Endothelial cell of umbilical vein (primary cell): ENCODE measurements at regions not wholly inside any gene's neighbourhood (a gene's known extent, or its start where the extent isn't known, plus 50 kb on each side); places are given as distances from the start of the nearest gene placed in this dataset.

Source experiments
- BruUV-seq: library from RNA; stranded (reverse); fragments of 400-500 nt; replicated peaks from 2 replicates; lab custom pipeline; 2021; lab: Mats Ljungman, UMichigan
- CTCF ChIA-PET: fragments of 300-600, 350-600 bp; sonication (Branson Sonifier 250); formaldehyde crosslinking; loops from one replicate; lab custom pipeline; 2021; ENCODE audit warnings: antibody characterized with exemption, inconsistent platforms; lab: Charles Lee
- POLR2A ChIA-PET: fragments of 300-600, 350-600 bp; sonication (Branson Sonifier 250); formaldehyde crosslinking; loops from one replicate; lab custom pipeline; 2021; ENCODE audit warnings: antibody characterized with exemption, inconsistent platforms; lab: Charles Lee
- DNase-seq: peaks from one replicate; pipeline ENCODE4 v3.0.0-alpha.2; 2011; ENCODE audit warnings: low read depth, low spot score
- FAIRE-seq: peaks from 2 replicates; lab custom pipeline; 2011; peaks lifted over from hg19 to GRCh38; lab: Jason Lieb, UNC
- H2AFZ ChIP-seq: 2 replicates; pipeline ENCODE4 v1.6.0; 2012; ENCODE audit warnings: low read depth, low read length, control low read depth, inconsistent platforms
- H3K27ac ChIP-seq: 2 replicates; pipeline ENCODE4 v1.5.1; 2011; ENCODE audit warnings: low read depth, mild to moderate bottlenecking, control low read depth, low read length, moderate library complexity; ENCODE audit not compliant: insufficient read depth
- H3K27me3 ChIP-seq, 2 experiments: 2 replicates each; pipeline versions ENCODE4 v1.6.0 to v1.6.1; 2011; ENCODE audit warnings: low read length in 2 of 2, mixed read lengths in 1 of 2; ENCODE audit not compliant: control insufficient read depth in 2 of 2, insufficient read depth in 2 of 2
- H3K36me3 ChIP-seq, 2 experiments: 2 replicates in 1 of 2; 3 replicates in 1 of 2; pipeline ENCODE4 v1.5.1; 2011; ENCODE audit warnings: low read length in 2 of 2, mild to moderate bottlenecking in 1 of 2, moderate library complexity in 1 of 2; ENCODE audit not compliant: control insufficient read depth in 2 of 2, insufficient read depth in 2 of 2; ENCODE audit errors: extremely low read depth in 1 of 2
- H3K4me1 ChIP-seq: 3 replicates; pipeline ENCODE4 v1.5.1; 2011; ENCODE audit warnings: mild to moderate bottlenecking, low read length; ENCODE audit not compliant: control insufficient read depth, insufficient read depth; ENCODE audit errors: extremely low read depth
- H3K4me2 ChIP-seq: 2 replicates; pipeline ENCODE4 v1.6.1; 2011; ENCODE audit warnings: low read length, control low read depth, mixed read lengths; ENCODE audit not compliant: insufficient read depth
- H3K4me3 ChIP-seq, 3 experiments: fragments of 200-600 bp in 1 of 3; sonication (generic), shearing (Covaris generic) in 1 of 3; replicated peaks in 1 of 3; 2 replicates each; pipeline ENCODE4 v1.5.1; 2011 to 2016; ENCODE audit warnings: control low read depth in 3 of 3, low read length in 3 of 3, mild to moderate bottlenecking in 2 of 3, inconsistent platforms in 1 of 3, low read depth in 1 of 3, moderate library complexity in 1 of 3; ENCODE audit not compliant: insufficient read depth in 1 of 3
- H3K79me2 ChIP-seq: 2 replicates; pipeline ENCODE4 v1.6.0; 2012; ENCODE audit warnings: low read length, inconsistent platforms; ENCODE audit not compliant: control insufficient read depth, insufficient read depth
- H3K9ac ChIP-seq: replicated peaks from 2 replicates; pipeline ENCODE3; 2011; ENCODE audit warnings: low read length, control low read depth; ENCODE audit not compliant: insufficient read depth; ENCODE audit errors: extremely low read depth
- H3K9me1 ChIP-seq: replicated peaks from 3 replicates; pipeline ENCODE4 v1.6.0; 2011; ENCODE audit warnings: mild to moderate bottlenecking, low read length; ENCODE audit not compliant: control insufficient read depth, insufficient read depth; ENCODE audit errors: extremely low read depth
- H3K9me3 ChIP-seq: replicated peaks from 2 replicates; pipeline ENCODE4 v1.5.1; 2012; ENCODE audit warnings: low read length, inconsistent platforms; ENCODE audit not compliant: control insufficient read depth, insufficient read depth
- H4K20me1 ChIP-seq: replicated peaks from 2 replicates; pipeline ENCODE3; 2011; ENCODE audit warnings: mild to moderate bottlenecking, low read length; ENCODE audit not compliant: control insufficient read depth, insufficient read depth; ENCODE audit errors: extremely low read depth
- CTCF ChIP-seq, 2 donors: IDR thresholded peaks; 1 replicate in 1 of 2; 2 replicates in 1 of 2; pipeline ENCODE4 v1.5.1; 2011; ENCODE audit warnings: low read length in 2 of 2, mild to moderate bottlenecking in 2 of 2, moderate library complexity in 2 of 2, control low read depth in 1 of 2, inconsistent platforms in 1 of 2, low read depth in 1 of 2; ENCODE audit not compliant: insufficient read depth in 1 of 2; ENCODE audit errors: extremely low read depth in 1 of 2
- EZH2 ChIP-seq: IDR thresholded peaks from 2 replicates; pipeline ENCODE4 v1.6.1; 2012; ENCODE audit warnings: borderline replicate concordance, low read depth, mild to moderate bottlenecking, moderate library complexity, low read length, inconsistent platforms; ENCODE audit not compliant: severe bottlenecking
- FOS ChIP-seq: IDR thresholded peaks from 2 replicates; pipeline ENCODE4 v1.6.1; 2011; ENCODE audit warnings: mild to moderate bottlenecking, low read length, moderate library complexity, borderline replicate concordance; ENCODE audit not compliant: insufficient read depth
- GATA2 ChIP-seq: IDR thresholded peaks from 2 replicates; pipeline ENCODE4 v1.7.0; 2011; ENCODE audit warnings: low read depth, mild to moderate bottlenecking, moderate library complexity, mixed read lengths, low read length; ENCODE audit not compliant: insufficient read length, insufficient read depth
- JUN ChIP-seq: IDR thresholded peaks from 2 replicates; pipeline ENCODE4 v1.6.1; 2011; ENCODE audit warnings: borderline replicate concordance, low read depth; ENCODE audit not compliant: insufficient read length, insufficient read depth
- MYC ChIP-seq: IDR thresholded peaks from one replicate; pipeline ENCODE4 v1.6.1; 2011; ENCODE audit warnings: mild to moderate bottlenecking, low read depth, low read length
- POLR2A ChIP-seq: IDR thresholded peaks from 2 replicates; pipeline ENCODE4 v1.6.1; 2012; ENCODE audit warnings: low read depth, mild to moderate bottlenecking, control low read depth, low read length
- POLR2AphosphoS5 ChIP-seq: IDR thresholded peaks from 2 replicates; pipeline ENCODE4 v1.6.1; 2012; ENCODE audit warnings: low read depth, mild to moderate bottlenecking, control low read depth, low read length, moderate library complexity; ENCODE audit not compliant: insufficient read depth
- dilution Hi-C: fragments of 300-500 bp; cut with MboI; formaldehyde crosslinking; loops from one replicate; pipeline ENCODE4 v1.15.0; 2019; ENCODE audit warnings: low sequenced_read_pairs; ENCODE audit not compliant: extremely low pct_ligation_motif_present
- intact Hi-C: fragments of 100-400 bp; cut with micrococcal nuclease; formaldehyde crosslinking; loops from one replicate; pipeline ENCODE4 v1.10.0; 2022
- TF ChIP-seq, protein P1 (sequence below): IDR thresholded peaks from 2 replicates; pipeline ENCODE4 v1.6.1; 2011; ENCODE audit not compliant: insufficient read depth, insufficient read length

DNA sequence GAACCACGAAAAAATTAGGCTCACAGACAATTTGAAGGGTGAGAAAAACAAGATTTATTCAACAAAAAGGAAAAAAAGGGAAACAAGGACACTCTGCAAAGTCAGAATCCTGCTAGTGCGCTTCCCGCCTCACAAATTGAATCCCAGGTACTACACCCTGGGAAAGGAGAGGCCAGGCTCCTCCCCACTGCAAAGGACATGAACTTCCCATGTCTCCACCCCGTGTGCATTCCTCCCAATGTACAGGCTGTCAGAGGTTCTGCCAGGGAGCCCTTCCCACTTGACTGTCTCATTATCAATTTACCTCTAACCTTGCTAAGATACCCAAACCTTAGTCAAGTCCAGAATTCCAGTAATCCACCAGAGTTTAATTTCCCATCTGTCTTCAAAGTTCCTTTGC, 70.4 kb upstream of the CDK1 start:
- Histone ChIP-seq H3K9me1 (no peaks in the 10 kb centered on the region), H3K27me3 (peaks cover 2 to 6% of the 10 kb centered on the region in 2 experiments), H3K4me3 (no peak overlapping the region), H3K36me3 (no peaks in the 10 kb centered on the region), H3K79me2 (no peaks in the 10 kb centered on the region), H2AFZ (no peak overlapping the region), H3K9ac (no peak overlapping the region), H3K27ac (no peak overlapping the region), H4K20me1 (no peaks in the 10 kb centered on the region), H3K9me3 (no peaks in the 10 kb centered on the region), H3K4me1 (peaks cover 8% of the 10 kb centered on the region), H3K4me2 (no peak overlapping the region)
- no peak for TF ChIP-seq EZH2
- TF ChIP-seq, protein P1, sequence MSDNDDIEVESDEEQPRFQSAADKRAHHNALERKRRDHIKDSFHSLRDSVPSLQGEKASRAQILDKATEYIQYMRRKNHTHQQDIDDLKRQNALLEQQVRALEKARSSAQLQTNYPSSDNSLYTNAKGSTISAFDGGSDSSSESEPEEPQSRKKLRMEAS = no peak
- no peak for TF ChIP-seq CTCF (IDR thresholded peaks at IDR 0.05; ENCODE audit: extremely low read depth in 1 of 2, insufficient read depth in 1 of 2, low read depth in 1 of 2, low read length in 2 of 2)
- no peak for TF ChIP-seq GATA2
- no peak for TF ChIP-seq JUN
- no peak for TF ChIP-seq MYC
- no peak for TF ChIP-seq POLR2A
- no peak for TF ChIP-seq POLR2AphosphoS5
- TF ChIP-seq FOS = no peak
- intact Hi-C loops (no loop called here), dilution Hi-C loops (no loop called here)
- FAIRE-seq (no peak), DNase-seq (no peak)
- BruUV-seq = no TSS peak
- CTCF ChIA-PET = interaction anchor here (0.7 kb wide), 1 partner anchor 9 kb away, joined by 3 read pairs; no protein-coding TSS in a partner anchor
- POLR2A ChIA-PET = no interaction called here
